Psoas muscle (tissue), 7 donors: ENCODE measurements at regions not wholly inside any gene's neighbourhood (a gene's known extent, or its start where the extent isn't known, plus 50 kb on each side); places are given as distances from the start of the nearest gene placed in this dataset.

ENCODE experiments used
- ATAC-seq, 4 donors: fragments of 200-7000 bp; cut with Tn5 transposase; one replicate each; pipeline ENCODE4 v1.9.1; 2020; ENCODE audit warnings: moderate library complexity in 3 of 4, mild to moderate bottlenecking in 2 of 4
- DNase-seq, 2 donors: peaks; one replicate each; pipeline ENCODE4 v3.0.0-alpha.2; 2020
- H3K27ac ChIP-seq: fragments of 200-600 bp; one replicate; pipeline ENCODE4 v1.8.0; 2022
- H3K27me3 ChIP-seq, 3 donors: fragments of 200-600 bp in 1 of 3; one replicate each; pipeline versions ENCODE4 v1.6.1 to v1.8.0; 2013 to 2022; ENCODE audit warnings: low read length in 2 of 3, mild to moderate bottlenecking in 2 of 3, moderate library complexity in 1 of 3; ENCODE audit not compliant: insufficient read depth in 3 of 3
- H3K36me3 ChIP-seq, 2 donors: fragments of 200-600 bp in 1 of 2; one replicate each; pipeline versions ENCODE4 v1.6.1 to v1.8.0; 2013 to 2022; ENCODE audit warnings: low read depth in 1 of 2, mild to moderate bottlenecking in 1 of 2, moderate library complexity in 1 of 2; ENCODE audit not compliant: insufficient read depth in 1 of 2
- H3K4me1 ChIP-seq: fragments of 200-600 bp; one replicate; pipeline ENCODE4 v1.8.0; 2022
- H3K4me3 ChIP-seq: fragments of 200-600 bp; one replicate; pipeline ENCODE4 v1.8.0; 2022; ENCODE audit warnings: mild to moderate bottlenecking
- H3K9me3 ChIP-seq: fragments of 200-600 bp; one replicate; pipeline ENCODE4 v1.8.0; 2022
- WGBS, 3 donors: extraction: QIAGEN DNeasy Blood & Tissue Kit; methylation state at CpG; one replicate each; pipeline versions ENCODE4 v1.1.6 to v1.1.7; 2013; 5-methylcytosine and 5-hydroxymethylcytosine counted together
- intact Hi-C, 2 donors: fragments of 100-400 bp; cut with DNase I; formaldehyde crosslinking; loops; one replicate each; pipeline versions ENCODE4 v1.11.0 to v1.14.2; 2022
- TF ChIP-seq, protein P1 (sequence below): fragments of 200-600 bp; IDR thresholded peaks from one replicate; pipeline ENCODE4 v1.8.0; 2022; ENCODE audit warnings: antibody characterized with exemption
- donor health status: healthy with polysubstance abuse.
- donor health status: DM: no; HTN: no; CAD: no; lungs with moderate emphysema.
- donor health status: Bipolar disorder and iron deficiency.
- donor health status: healthy.
- donor health status: DM: yes; HTN: yes; CAD: no.
- donor health status: DM: no; HTN: no; CAD: no.
- donor health status: DM: yes; HTN: yes; CAD: no.

DNA sequence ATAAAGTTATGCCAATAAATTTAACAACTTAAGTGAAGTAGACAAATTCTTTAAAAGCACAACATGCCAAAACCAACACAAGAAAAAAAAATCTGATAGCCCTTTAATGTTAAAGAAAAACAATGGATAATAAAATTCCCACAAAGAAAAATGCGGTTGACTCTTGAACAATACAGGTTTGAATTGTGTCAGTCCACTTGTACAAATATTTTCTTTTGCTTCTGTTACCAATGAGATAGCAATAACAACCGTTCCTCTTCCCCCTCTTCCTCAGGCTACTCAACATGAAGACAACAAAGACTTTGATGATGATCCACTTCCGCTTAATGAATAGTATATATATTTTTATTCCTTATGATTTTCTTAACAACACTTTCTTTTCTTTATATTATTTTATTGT lies 283.9 kb upstream of the MAN1A1 start:
- ATAC-seq = no peak
- Histone ChIP-seq H3K9me3 (peaks cover 13% of the 10 kb centered on the region), H3K4me3 (no peak overlapping the region), H3K4me1 (no peaks in the 10 kb centered on the region), H3K27me3 (no peaks in the 10 kb centered on the region), H3K36me3 (no peaks in the 10 kb centered on the region), H3K27ac (no peak overlapping the region)
- 59 to 79% (median 76%) methylated on average over 3 of the region's 3 CpGs for WGBS, 3 donors
- intact Hi-C loops = no loop called here
- TF ChIP-seq, protein P1, sequence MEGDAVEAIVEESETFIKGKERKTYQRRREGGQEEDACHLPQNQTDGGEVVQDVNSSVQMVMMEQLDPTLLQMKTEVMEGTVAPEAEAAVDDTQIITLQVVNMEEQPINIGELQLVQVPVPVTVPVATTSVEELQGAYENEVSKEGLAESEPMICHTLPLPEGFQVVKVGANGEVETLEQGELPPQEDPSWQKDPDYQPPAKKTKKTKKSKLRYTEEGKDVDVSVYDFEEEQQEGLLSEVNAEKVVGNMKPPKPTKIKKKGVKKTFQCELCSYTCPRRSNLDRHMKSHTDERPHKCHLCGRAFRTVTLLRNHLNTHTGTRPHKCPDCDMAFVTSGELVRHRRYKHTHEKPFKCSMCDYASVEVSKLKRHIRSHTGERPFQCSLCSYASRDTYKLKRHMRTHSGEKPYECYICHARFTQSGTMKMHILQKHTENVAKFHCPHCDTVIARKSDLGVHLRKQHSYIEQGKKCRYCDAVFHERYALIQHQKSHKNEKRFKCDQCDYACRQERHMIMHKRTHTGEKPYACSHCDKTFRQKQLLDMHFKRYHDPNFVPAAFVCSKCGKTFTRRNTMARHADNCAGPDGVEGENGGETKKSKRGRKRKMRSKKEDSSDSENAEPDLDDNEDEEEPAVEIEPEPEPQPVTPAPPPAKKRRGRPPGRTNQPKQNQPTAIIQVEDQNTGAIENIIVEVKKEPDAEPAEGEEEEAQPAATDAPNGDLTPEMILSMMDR = no peak
- no peak for DNase-seq

DNA sequence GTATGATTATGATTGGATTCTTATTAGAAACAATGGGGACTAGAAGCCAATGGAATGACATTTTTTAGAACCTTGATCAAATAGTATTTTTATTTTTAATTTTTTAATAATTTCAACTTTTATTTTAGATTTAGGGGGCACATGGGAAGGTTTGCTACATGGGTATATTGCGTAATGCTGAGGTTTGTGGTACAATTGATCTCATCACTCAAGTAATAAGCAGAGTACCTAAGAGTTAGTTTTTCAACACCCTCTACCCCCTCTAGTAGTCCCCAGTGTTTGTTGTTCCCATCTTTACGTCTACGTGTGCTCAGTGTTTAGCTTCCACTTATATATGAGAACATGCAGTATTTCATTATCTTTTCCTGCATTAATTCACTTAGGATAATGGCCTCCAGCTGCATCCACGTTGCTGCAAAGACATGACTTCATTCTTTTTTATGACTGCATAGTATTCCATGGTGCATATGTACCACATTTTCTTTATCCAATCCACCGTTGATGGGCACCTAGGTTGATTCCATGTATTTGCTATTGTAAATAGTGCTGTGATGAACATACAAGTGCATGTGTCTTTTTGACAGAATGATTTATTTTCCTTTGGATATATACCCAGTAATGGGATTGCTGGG lies 281.1 kb upstream of the MAN1A1 start:
- DNase-seq = no peak
- WGBS, 3 donors = 80 to 94% (median 87%) methylated on average over 5 of the region's 5 CpGs

DNA sequence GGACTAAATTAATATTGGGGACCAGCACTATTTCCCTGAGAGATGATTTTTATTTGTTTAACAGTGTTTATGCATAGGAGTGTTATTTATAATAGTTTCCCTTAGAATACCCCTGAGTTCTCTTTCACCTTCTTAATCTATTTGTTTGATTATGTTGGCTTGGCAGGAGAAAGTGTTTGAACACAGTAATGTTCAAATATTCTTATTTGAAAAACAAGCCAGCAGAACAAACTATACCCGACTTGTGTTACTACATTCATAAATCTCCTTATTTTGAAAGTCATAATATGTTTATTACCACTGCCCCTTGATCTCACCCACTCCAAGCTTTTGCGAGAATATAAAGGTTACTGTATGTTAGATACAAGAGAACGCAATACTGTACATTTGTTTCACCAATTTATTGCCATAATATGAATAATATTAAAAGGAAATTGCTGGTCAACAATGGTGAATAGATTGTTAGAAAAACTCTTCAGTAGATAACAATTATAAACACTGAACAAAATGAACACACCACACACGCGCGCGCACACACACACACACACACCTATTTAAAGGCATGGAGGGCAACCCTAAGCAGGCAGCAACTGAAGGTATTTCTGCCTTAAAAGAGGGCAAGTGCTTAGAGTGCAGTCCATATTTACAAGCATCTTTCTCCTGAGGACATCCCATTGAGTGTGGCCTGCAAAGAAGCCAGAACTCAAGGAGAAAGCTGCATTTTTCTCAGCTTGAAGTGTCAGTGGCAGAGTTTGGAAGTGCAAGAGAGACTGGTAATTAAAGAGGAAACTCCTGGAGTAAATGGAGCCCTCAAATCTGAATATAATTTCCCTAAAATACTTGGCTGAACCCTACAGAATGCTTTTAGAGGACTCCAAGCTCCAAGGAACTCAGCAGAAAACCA lies 279.4 kb upstream of the MAN1A1 start:
- intact Hi-C loops = no loop called here
- TF ChIP-seq, protein P1 = no peak
- peaks cover 7% of the 10 kb centered on the region for H3K9me3 ChIP-seq
- ATAC-seq (no peak), DNase-seq (no peak)
- H3K36me3 ChIP-seq = no peaks in the 10 kb centered on the region
- no peak overlapping the region for H3K4me3 ChIP-seq
- H3K27me3 ChIP-seq = no peaks in the 10 kb centered on the region
- WGBS, 3 donors = 84 to 86% (median 86%) methylated on average over 7 of the region's 7 CpGs
- no peak overlapping the region for H3K27ac ChIP-seq
- no peaks in the 10 kb centered on the region for H3K4me1 ChIP-seq

More for the DNA sequence above, 281.1 kb upstream of the MAN1A1 start:
- no peak overlapping the region for H3K4me3 ChIP-seq
- H3K36me3 ChIP-seq = no peaks in the 10 kb centered on the region
- TF ChIP-seq, protein P1 = no peak
- ATAC-seq = no peak
- no peak overlapping the region for H3K27ac ChIP-seq
- H3K9me3 ChIP-seq = peaks cover 13% of the 10 kb centered on the region
- H3K27me3 ChIP-seq = no peaks in the 10 kb centered on the region
- intact Hi-C loops = no loop called here
- H3K4me1 ChIP-seq = no peaks in the 10 kb centered on the region

DNA sequence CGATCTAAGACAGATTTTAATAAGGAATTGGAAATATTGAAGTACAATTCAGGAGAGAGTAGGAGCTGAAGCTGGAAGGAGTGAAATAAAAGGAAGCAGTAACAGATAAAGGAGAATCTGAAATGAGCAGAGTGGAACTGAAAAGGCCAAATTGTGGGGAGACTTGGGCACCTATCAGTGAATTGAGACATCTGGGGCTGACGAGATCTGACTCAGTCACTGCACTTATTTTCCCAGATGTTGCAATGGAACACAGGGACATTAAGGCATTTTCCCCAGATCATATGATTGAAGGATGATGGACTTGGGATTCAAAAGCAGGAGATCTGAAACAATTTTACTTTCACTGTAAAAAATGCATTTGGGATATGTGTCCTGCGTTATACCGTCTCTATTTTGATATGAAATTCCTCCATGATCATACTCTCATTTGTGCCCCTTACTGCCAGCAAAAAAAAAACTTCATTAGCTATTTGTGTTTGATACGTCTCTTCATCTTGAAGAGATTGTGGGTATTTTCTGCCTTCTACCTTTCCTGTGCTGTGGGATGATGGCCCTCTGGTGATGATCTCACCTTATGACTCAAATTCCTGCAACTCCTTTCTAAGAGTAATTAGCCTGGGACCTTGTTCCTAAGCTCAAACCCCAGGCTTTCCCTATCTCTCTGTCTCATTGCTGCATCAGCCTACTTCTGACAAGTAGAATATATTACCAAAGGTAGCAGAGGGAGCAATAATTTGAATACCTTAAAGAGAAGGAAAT lies 278.5 kb upstream of the MAN1A1 start:
- Histone ChIP-seq H3K4me3 (no peak overlapping the region), H3K36me3 (no peaks in the 10 kb centered on the region), H3K27ac (no peak overlapping the region), H3K9me3 (peaks cover 7% of the 10 kb centered on the region), H3K27me3 (no peaks in the 10 kb centered on the region), H3K4me1 (no peaks in the 10 kb centered on the region)
- WGBS, 3 donors = 72 to 86% (median 81%) methylated on average over 5 of the region's 5 CpGs
- ATAC-seq = no peak
- TF ChIP-seq, protein P1 = no peak
- no peak for DNase-seq
- intact Hi-C loops = no loop called here
